B cell (primary cell): ENCODE measurements at regions not wholly inside any gene's neighbourhood (a gene's known extent, or its start where the extent isn't known, plus 50 kb on each side); places are given as distances from the start of the nearest gene placed in this dataset.
"Not testable (repeated sequence)": the region's sequence is repeated elsewhere in the genome, so short reads cannot be mapped to it uniquely, and the experiment has no call there.

ENCODE experiments used
- ATAC-seq: fragments of 200-7000 bp; cut with Tn5 transposase; one replicate; pipeline ENCODE4 v1.10.0; 2021; ENCODE audit warnings: low read depth, mild to moderate bottlenecking, moderate number of reproducible peaks, moderate library complexity
- CTCF ChIA-PET: fragments of 350-600 bp; sonication (Branson Sonifier 250); formaldehyde crosslinking; loops from one replicate; lab custom pipeline; 2021; ENCODE audit warnings: antibody characterized with exemption, inconsistent platforms; lab: Charles Lee
- POLR2A ChIA-PET: fragments of 350-600 bp; sonication (Branson Sonifier 250); formaldehyde crosslinking; loops from one replicate; lab custom pipeline; 2021; ENCODE audit warnings: antibody characterized with exemption; lab: Charles Lee
- DNase-seq: peaks from one replicate; pipeline ENCODE4 v3.0.0; 2013
- H2AFZ ChIP-seq: 2 replicates; pipeline ENCODE4 v1.6.1; 2012; ENCODE audit warnings: mild to moderate bottlenecking, low read depth, low read length; ENCODE audit not compliant: insufficient read depth, poor library complexity, severe bottlenecking
- H3K27ac ChIP-seq, 2 donors: 1 replicate in 1 of 2; 2 replicates in 1 of 2; pipeline ENCODE4 v1.5.1; 2012 to 2013; ENCODE audit warnings: low read length in 2 of 2, mild to moderate bottlenecking in 2 of 2, moderate library complexity in 1 of 2
- H3K27me3 ChIP-seq, 4 experiments: fragments of 200-600 bp in 1 of 4; sonication (generic) in 1 of 4; replicated peaks in 1 of 4; 1 replicate in 2 of 4; 2 replicates in 2 of 4; pipeline versions ENCODE4 v1.6.1 to v1.7.0; 2013 to 2016; ENCODE audit warnings: low read length in 3 of 4, mild to moderate bottlenecking in 2 of 4, mixed read lengths in 1 of 4, moderate library complexity in 1 of 4; ENCODE audit not compliant: insufficient read depth in 4 of 4, control insufficient read depth in 3 of 4; ENCODE audit errors: control extremely low read depth in 1 of 4
- H3K36me3 ChIP-seq, 2 experiments: replicated peaks in 1 of 2; 1 replicate in 1 of 2; 2 replicates in 1 of 2; pipeline versions ENCODE4 v1.6.1 to v1.7.1; 2013; ENCODE audit warnings: low read length in 1 of 2; ENCODE audit not compliant: insufficient read depth in 2 of 2, control insufficient read depth in 1 of 2; ENCODE audit errors: control extremely low read depth in 1 of 2, extremely low read depth in 1 of 2
- H3K4me1 ChIP-seq, 2 donors: fragments of 200-600 bp in 1 of 2; sonication (generic) in 1 of 2; 1 replicate in 1 of 2; 2 replicates in 1 of 2; pipeline versions ENCODE4 v1.5.1 to v1.6.1; 2013 to 2017; ENCODE audit warnings: low read length in 2 of 2; ENCODE audit not compliant: control insufficient read depth in 2 of 2, insufficient read depth in 2 of 2
- H3K4me2 ChIP-seq: replicated peaks from 2 replicates; pipeline ENCODE3; 2012; ENCODE audit warnings: mild to moderate bottlenecking, low read depth, low read length; ENCODE audit not compliant: poor library complexity, severe bottlenecking
- H3K4me3 ChIP-seq, 5 experiments: fragments of 200-600 bp in 1 of 5; sonication (generic) in 1 of 5; 1 replicate in 3 of 5; 2 replicates in 2 of 5; pipeline versions ENCODE4 v1.5.1 to v1.7.0; 2011 to 2016; ENCODE audit warnings: low read length in 4 of 5, mild to moderate bottlenecking in 4 of 5, low read depth in 2 of 5, control low read depth in 1 of 5, moderate library complexity in 1 of 5; ENCODE audit not compliant: insufficient read depth in 1 of 5; ENCODE audit errors: control extremely low read depth in 1 of 5, extremely low read depth in 1 of 5
- H3K79me2 ChIP-seq: fragments of 200-600 bp; sonication (generic); one replicate; pipeline ENCODE4 v1.6.0; 2016; ENCODE audit warnings: low read length; ENCODE audit not compliant: control insufficient read depth, insufficient read depth
- H3K9ac ChIP-seq: fragments of 200-600 bp; sonication (generic); 2 replicates; pipeline ENCODE4 v1.6.1; 2017; ENCODE audit warnings: mild to moderate bottlenecking, low read length, moderate library complexity
- H3K9me3 ChIP-seq, 3 donors: one replicate each; pipeline versions ENCODE4 v1.6.1 to v1.7.1; 2013; ENCODE audit warnings: low read length in 2 of 3; ENCODE audit not compliant: control insufficient read depth in 2 of 3, insufficient read depth in 1 of 3; ENCODE audit errors: control extremely low read depth in 1 of 3
- H4K20me1 ChIP-seq: 2 replicates; pipeline ENCODE4 v1.6.0; 2012; ENCODE audit warnings: mild to moderate bottlenecking, low read length; ENCODE audit not compliant: insufficient read depth, control insufficient read depth, poor library complexity, severe bottlenecking
- H3K27ac Mint-ChIP-seq: one replicate; pipeline ENCODE4 v1.8.0; 2021; ENCODE audit warnings: mixed read lengths
- H3K27me3 Mint-ChIP-seq: one replicate; pipeline ENCODE4 v1.8.0; 2021; ENCODE audit warnings: mixed read lengths
- H3K4me1 Mint-ChIP-seq: one replicate; pipeline ENCODE4 v1.8.0; 2021; ENCODE audit warnings: mixed read lengths
- H3K4me3 Mint-ChIP-seq: one replicate; pipeline ENCODE4 v1.8.0; 2021; ENCODE audit warnings: mixed read lengths
- H3K9me3 Mint-ChIP-seq: one replicate; pipeline ENCODE4 v1.8.0; 2022; ENCODE audit warnings: mixed read lengths; ENCODE audit not compliant: insufficient read depth
- EZH2 ChIP-seq: IDR thresholded peaks from 2 replicates; pipeline ENCODE4 v1.6.1; 2012; ENCODE audit warnings: borderline replicate concordance, low read depth, mild to moderate bottlenecking, moderate library complexity, low read length; ENCODE audit not compliant: insufficient read depth, poor library complexity, severe bottlenecking
- WGBS: methylation state at CpG from one replicate; pipeline ENCODE4 v1.1.5; 2013; ENCODE audit warnings: missing lambda C conversion rate; ENCODE audit not compliant: insufficient coverage; 5-methylcytosine and 5-hydroxymethylcytosine counted together
- intact Hi-C: fragments of 100-400 bp; cut with micrococcal nuclease; formaldehyde crosslinking; loops from one replicate; pipeline ENCODE4 v1.10.0; 2022
- TF ChIP-seq, protein P1 (sequence below): fragments of 200-600 bp; IDR thresholded peaks from one replicate; pipeline ENCODE4 v1.8.0; 2022; ENCODE audit warnings: antibody characterized with exemption, mild to moderate bottlenecking

DNA sequence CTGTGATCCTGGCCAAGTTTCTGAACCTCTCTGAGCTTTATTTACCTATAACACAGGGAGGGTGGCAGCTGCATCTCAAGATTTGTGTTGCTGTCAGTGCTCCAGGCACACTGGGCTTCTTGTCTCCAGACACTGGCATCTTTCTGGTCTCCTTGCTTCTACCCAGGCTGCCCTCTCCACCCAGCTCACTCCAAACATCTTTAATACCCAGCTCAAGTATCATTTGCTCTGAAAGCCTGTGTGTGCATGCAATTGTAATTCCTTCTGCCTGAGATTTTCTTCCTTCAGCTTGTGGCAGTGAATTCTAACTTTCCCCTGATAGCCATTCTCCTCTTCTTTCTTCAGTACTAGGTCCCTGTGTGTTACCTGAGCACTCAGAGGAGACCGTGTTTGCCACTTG, 50.7 kb upstream of the USP7 start:
- Histone ChIP-seq H3K27ac (no peak overlapping the region), H4K20me1 (no peaks in the 10 kb centered on the region), H3K4me1 (no peaks in the 10 kb centered on the region), H3K27me3 (peaks cover 0 to 25% (median 6%) of the 10 kb centered on the region in 4 experiments), H3K9ac (no peak overlapping the region), H2AFZ (no peak overlapping the region), H3K79me2 (no peaks in the 10 kb centered on the region), H3K4me3 (no peak overlapping the region), H3K9me3 (peaks cover 1 to 30% (median 9%) of the 10 kb centered on the region in 3 donors), H3K4me2 (no peak overlapping the region), H3K36me3 (no peaks in the 10 kb centered on the region)
- Mint-ChIP-seq H3K4me1 (no peaks in the 10 kb centered on the region), H3K4me3 (no peak overlapping the region), H3K27me3 (peaks cover 21% of the 10 kb centered on the region), H3K27ac (no peak overlapping the region), H3K9me3 (peaks cover 5% of the 10 kb centered on the region)
- TF ChIP-seq, protein P1, sequence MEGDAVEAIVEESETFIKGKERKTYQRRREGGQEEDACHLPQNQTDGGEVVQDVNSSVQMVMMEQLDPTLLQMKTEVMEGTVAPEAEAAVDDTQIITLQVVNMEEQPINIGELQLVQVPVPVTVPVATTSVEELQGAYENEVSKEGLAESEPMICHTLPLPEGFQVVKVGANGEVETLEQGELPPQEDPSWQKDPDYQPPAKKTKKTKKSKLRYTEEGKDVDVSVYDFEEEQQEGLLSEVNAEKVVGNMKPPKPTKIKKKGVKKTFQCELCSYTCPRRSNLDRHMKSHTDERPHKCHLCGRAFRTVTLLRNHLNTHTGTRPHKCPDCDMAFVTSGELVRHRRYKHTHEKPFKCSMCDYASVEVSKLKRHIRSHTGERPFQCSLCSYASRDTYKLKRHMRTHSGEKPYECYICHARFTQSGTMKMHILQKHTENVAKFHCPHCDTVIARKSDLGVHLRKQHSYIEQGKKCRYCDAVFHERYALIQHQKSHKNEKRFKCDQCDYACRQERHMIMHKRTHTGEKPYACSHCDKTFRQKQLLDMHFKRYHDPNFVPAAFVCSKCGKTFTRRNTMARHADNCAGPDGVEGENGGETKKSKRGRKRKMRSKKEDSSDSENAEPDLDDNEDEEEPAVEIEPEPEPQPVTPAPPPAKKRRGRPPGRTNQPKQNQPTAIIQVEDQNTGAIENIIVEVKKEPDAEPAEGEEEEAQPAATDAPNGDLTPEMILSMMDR = no peak
- TF ChIP-seq EZH2 = no peak
- WGBS = no CpG with 5 or more reads among the region's 1 CpG
- ATAC-seq = no peak
- intact Hi-C loops = no loop called here
- POLR2A ChIA-PET = no interaction called here
- CTCF ChIA-PET = interaction anchor here (1.2 to 1.5 kb wide), 2 partner anchors 96 to 120 kb away, joined by 4 read pairs; no protein-coding TSS in a partner anchor
- no peak for DNase-seq

DNA sequence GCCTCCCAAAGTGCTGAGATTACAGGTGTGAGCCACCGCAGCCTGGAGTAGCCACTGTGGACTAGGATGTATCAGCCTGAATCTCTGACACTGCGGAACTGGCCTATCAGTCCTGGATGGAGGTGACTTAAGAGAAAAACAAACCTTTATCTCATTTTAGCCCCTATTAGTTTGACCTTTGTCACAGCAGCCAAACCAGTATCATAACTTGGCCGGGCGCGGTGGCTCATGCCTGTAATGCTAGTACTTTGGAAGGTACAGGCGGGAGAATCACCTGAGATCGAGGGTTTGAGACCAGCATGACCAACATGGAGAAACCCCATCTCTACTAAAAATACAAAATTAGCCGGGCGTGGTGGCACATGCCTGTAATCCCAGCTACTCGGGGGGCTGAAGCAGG, 51.8 kb upstream of the USP7 start:
- no peaks in the 10 kb centered on the region for H3K36me3 ChIP-seq
- no peak overlapping the region for H3K27ac ChIP-seq
- Mint-ChIP-seq H3K27ac (no peak overlapping the region), H3K9me3 (peaks cover 5% of the 10 kb centered on the region), H3K4me1 (no peaks in the 10 kb centered on the region), H3K27me3 (peaks cover 19% of the 10 kb centered on the region), H3K4me3 (no peak overlapping the region)
- POLR2A ChIA-PET = interaction anchor here (0.7 kb wide), 1 partner anchor 1288 kb away, joined by 3 read pairs; no protein-coding TSS in a partner anchor
- H2AFZ ChIP-seq = no peak overlapping the region
- H3K27me3 ChIP-seq = peaks cover 0 to 25% (median 6%) of the 10 kb centered on the region in 4 experiments
- H4K20me1 ChIP-seq = no peaks in the 10 kb centered on the region
- H3K4me2 ChIP-seq = no peak overlapping the region
- no peaks in the 10 kb centered on the region for H3K79me2 ChIP-seq
- no peaks in the 10 kb centered on the region for H3K4me1 ChIP-seq
- CTCF ChIA-PET = no interaction called here
- peaks cover 1 to 30% (median 9%) of the 10 kb centered on the region in 3 donors for H3K9me3 ChIP-seq
- no peak overlapping the region for H3K4me3 ChIP-seq
- no peak for TF ChIP-seq EZH2
- TF ChIP-seq, protein P1 = no peak
- WGBS = 98% methylated on average over 5 of the region's 10 CpGs
- DNase-seq (no peak), ATAC-seq (no peak)
- H3K9ac ChIP-seq = no peak overlapping the region
- intact Hi-C loops = no loop called here

GRCh38 chr16:9016005-9016404, 52.3 kb upstream of the USP7 start:
- H2AFZ ChIP-seq, H3K27ac ChIP-seq, H3K4me1 ChIP-seq, H4K20me1 ChIP-seq, DNase-seq, H3K9me3 Mint-ChIP-seq, H3K9ac ChIP-seq, H3K4me2 ChIP-seq, H3K27ac Mint-ChIP-seq, H3K4me1 Mint-ChIP-seq, ATAC-seq, H3K4me3 Mint-ChIP-seq, intact Hi-C loops, H3K4me3 ChIP-seq, H3K36me3 ChIP-seq, H3K79me2 ChIP-seq: not testable (repeated sequence)
- H3K27me3 ChIP-seq = peaks cover 0 to 25% (median 8%) of the 10 kb centered on the region in 4 experiments
- ChIA-PET POLR2A (interaction anchor here (0.7 kb wide), 1 partner anchor 1288 kb away, joined by 3 read pairs; no protein-coding TSS in a partner anchor), CTCF (interaction anchor here (1.6 to 2.2 kb wide), 2 partner anchors 7 to 124 kb away, joined by 3 to 5 read pairs; no protein-coding TSS in a partner anchor)
- H3K9me3 ChIP-seq = peaks cover 1 to 30% (median 9%) of the 10 kb centered on the region in 3 donors
- peaks cover 16% of the 10 kb centered on the region for H3K27me3 Mint-ChIP-seq
- no CpG with 5 or more reads among the region's 1 CpG for WGBS
